ENCODE measurements at regions not wholly inside any gene's neighbourhood (a gene's known extent, or its start where the extent isn't known, plus 50 kb on each side); places are given as distances from the start of the nearest gene placed in this dataset.
"Not testable (repeated sequence)": the region's sequence is repeated elsewhere in the genome, so short reads cannot be mapped to it uniquely, and the experiment has no call there.

- not testable (repeated sequence) for DNase-seq (ENCODE audit: low read depth)
Measured at GRCh38 chr1:149278156-149278555, 174.8 kb upstream of the NBPF9 start.

DNA sequence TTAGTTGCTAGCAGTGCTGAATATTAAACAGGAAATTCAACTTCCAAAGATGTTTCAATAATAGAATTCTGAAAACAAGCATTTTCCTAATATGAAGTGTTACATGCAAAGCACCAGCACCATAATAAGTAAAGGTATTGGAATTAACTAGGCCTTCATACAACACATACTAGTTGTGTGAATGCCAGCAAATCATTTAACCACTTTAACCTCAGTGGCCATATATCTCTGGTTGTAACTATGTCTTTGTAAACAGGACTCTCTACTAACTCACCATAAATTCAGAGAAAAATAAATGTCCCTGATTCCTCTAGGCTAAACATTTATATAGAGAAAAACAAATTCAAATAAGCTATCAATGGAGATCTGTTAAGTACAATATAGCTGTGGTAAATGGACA is 175.7 kb upstream of the NBPF9 start:
- not testable (repeated sequence) for DNase-seq (ENCODE audit: low read depth)

GRCh38 chr1:149279512-149279911 is 176.2 kb upstream of the NBPF9 start:
- DNase-seq (ENCODE audit: low read depth) = not testable (repeated sequence)

GRCh38 chr1:149284773-149285172 is 181.4 kb upstream of the NBPF9 start:
- DNase-seq (ENCODE audit: low read depth) = not testable (repeated sequence)

DNA sequence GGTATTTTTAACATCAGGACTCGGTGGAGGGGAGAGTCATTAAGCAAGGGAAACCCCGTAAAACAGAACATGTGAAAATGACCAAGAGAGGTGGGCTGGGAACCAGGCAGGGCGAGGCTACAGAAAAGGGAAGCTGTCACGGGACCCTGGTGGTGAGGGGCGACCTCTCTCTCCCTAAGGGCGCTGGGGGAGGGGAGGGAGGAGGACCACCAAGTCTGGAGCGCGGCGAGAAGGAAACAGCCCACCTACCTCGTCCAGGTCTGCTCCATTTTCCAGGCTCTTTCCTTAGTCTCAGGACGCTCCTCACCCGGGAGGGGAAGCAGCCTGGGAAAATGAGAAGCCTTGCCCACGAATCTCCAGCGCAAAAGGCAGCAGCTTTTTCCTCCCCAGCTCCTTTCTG is 181.9 kb upstream of the NBPF9 start:
- DNase-seq (ENCODE audit: low read depth) = not testable (repeated sequence)

DNA sequence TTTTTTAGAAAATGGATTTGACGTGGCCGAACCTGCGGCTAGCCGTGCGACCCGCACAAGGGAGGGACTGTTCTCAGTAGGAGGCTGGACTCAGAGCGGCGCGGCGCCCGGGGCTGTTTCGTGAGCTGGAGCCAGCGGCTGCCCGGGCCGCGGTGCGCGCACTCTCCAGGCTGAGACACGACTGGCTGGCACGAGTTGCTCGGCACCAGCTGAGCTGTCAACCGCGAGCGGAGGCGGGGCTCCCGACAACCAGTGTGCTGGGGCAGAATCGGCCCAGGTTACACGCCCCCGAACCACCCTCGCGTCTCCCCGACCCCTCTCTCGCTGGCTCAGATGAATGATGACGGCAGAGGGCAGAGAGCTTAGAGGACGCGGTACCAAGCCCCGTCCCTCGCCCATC is 182.3 kb upstream of the NBPF9 start:
- peak; percentile 5 for DNase-seq (ENCODE audit: low read depth)

DNA sequence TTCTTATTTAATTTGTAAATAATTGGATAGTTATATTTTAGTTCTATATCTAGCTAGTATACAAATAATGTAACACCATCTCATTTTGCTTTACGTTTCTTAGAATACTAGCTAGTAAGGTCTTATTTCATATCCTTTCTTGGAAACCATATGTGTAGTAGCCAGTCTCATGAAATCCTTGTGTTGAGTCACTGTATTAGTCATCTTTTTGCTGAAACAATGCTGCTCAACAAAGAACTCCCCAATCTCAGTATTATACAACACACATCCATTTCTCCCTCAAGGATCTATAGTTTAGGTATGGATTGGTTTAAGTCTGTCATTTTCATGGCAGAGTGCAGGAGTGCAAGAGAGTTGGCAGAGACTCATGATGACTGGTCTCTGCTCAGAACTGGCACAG is 185.2 kb upstream of the NBPF9 start:
- not testable (repeated sequence) for DNase-seq (ENCODE audit: low read depth)

DNA sequence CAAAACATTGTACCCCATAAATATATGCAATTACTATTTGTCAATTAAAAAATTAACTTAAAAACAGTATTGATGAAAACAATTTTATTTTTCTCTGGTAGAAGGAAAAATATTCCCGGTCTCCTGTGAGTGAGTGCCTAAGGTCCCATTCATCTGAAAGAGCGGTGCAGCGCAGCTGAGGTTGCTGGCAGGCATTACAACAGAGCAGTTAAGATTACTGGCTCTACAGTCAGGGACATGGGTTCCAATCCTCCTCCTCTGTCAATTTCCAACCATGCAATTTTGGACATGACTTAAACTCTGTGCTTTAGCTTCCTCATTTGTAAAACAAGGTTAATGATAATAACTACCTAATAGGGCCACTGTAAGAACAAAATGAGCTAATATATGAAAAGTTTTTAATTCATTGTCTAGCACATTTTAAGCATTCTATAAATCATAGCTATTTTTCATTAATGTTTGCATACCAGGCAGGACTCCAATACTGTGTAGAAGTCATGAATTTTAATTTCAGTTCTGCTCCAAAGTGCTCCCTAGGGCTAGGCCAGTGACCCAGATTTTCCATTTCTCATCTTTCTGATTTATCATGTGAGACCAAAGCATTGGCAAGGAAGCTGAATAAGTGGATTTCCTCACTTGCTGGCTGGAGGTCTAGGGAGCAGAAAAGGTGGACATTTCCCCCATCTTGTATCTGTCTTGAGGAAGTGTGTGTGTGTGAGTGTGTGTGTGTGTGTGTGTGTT is 174.2 kb upstream of the NBPF19 start:
- not testable (repeated sequence) for DNase-seq (ENCODE audit: low read depth)

DNA sequence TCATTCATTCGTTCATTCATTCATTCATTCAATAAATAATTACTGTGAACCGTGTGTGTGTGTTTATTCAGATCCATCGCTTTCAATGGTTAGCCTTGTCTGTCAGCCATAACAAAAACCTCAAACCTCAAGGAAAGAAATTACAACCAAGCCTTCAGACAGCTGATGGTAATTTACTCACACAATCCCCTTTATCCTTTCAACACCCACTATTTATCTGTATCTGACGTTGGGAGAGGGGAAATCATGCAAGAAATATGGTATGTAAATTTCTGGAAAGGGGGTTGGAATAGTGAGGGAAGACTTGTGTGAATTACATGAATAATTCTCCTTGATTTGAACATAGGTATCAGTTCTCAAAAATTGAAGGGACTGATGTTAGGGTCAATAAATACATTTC is 173.6 kb upstream of the NBPF19 start:
- DNase-seq (ENCODE audit: low read depth) = not testable (repeated sequence)

GRCh38 chr1:149304796-149305195 is 170.0 kb upstream of the NBPF19 start:
- not testable (repeated sequence) for DNase-seq (ENCODE audit: low read depth)

DNA sequence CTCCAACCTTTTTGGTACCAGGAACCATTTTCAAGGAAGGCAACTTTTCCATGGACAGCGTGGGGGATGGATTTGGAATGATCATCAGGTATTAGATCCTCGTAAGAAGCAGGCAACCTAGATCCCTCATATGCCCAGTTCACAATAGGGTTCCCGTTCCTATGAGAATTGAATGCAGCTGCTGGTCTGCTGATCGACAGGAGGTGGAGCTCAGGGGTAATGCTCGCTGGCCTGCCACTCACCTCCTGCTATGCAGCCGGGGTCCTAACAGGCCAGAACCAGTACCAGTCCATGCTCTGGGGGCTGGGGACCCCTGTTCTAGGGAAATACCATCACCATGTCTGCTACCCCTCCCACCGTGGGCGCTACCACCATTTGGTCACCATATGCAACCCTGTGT is 167.2 kb upstream of the NBPF19 start:
- DNase-seq (ENCODE audit: low read depth) = not testable (repeated sequence)

DNA sequence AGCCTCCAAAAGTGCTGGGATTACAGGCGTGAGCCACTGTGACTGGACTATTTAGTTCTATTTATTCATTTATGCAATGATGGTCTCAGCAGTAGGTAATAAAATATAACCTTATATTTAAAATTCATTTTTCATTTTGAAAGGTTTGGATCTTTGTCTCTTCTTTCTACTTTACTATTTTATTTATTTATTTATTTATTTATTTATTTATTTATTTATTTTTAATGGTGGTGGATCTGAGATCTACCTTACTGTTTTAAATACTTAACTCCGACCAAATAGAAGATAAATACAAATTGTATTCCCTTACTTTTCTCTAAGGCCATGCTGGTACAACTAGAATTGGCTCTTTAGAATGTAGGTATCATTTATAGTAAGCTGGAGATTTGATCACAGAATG is 159.9 kb upstream of the NBPF19 start:
- DNase-seq (ENCODE audit: low read depth) = not testable (repeated sequence)

DNA sequence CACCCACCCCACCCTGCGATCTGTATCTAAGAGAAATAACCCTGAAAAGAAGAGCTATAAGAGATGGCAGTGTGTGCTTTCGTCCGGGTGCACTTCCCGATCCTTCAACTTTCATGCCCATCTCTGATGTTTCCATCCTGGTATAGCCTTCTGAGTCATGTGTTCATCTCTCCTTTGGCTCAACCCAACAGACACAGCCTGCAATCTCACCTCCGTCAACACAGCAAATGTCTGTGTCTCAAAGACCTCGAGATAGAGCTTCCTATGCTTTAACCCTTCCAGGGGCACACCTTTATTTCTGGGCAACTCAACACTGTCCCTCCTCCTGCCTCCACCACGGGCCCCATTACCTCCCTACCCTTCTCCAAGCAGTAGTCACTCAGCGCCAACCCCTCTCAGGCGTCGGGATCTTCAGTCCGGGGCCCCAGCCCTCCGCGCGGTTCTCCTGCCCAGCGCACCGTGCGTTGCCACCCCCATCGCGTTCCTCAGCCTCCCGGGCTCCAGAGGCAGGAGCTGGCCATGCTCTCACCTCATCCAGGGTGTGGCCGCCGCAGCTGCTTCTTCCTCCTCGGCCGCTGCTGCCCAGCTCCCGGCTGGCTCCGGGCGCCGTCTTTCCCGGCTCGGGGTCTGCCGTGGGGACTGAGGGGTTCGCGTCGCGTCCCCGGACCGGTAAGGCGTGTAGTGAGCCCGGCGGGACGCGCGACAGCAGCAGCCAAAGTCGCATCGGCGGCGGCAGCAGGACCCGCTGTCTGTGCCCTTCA is 153.7 kb upstream of the NBPF19 start:
- not testable (repeated sequence) for DNase-seq (ENCODE audit: low read depth)

DNA sequence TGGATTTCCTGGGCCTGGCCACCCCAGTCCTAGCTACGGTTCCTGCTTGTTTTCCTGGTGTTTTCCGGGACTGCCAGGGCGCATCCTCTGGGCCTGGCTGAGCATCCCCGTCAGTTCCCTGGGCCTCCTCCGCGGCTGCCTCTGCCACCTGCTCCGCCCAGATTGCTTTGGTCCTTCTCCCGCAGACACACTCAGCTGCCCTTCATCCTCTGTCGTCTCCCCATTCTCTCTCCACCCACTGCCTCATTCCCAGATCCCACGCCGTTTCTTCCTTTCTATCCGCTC is 153.2 kb upstream of the NBPF19 start:
- not testable (repeated sequence) for DNase-seq (ENCODE audit: low read depth)

GRCh38 chr1:149330081-149330335 is 144.8 kb upstream of the NBPF19 start:
- DNase-seq (ENCODE audit: low read depth) = not testable (repeated sequence)

DNA sequence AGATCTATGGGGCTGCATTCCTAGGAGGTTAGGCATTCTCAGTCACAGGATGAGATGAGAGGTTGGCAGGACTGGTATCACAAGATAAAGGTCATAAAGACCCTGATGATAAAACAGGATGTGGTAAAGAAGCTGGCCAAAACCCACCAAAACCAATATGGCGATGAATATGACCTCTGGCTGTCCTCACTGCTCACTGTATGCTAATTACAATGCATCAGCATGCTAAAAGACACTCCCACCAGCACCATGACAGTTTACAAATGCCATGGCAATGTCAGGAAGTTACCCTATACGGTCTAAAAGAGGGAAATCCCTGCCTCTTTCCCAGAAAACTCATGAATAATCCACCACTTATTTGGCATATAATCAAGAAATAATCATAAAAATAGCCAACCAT is 138.8 kb upstream of the NBPF19 start:
- DNase-seq (ENCODE audit: low read depth) = not testable (repeated sequence)

DNA sequence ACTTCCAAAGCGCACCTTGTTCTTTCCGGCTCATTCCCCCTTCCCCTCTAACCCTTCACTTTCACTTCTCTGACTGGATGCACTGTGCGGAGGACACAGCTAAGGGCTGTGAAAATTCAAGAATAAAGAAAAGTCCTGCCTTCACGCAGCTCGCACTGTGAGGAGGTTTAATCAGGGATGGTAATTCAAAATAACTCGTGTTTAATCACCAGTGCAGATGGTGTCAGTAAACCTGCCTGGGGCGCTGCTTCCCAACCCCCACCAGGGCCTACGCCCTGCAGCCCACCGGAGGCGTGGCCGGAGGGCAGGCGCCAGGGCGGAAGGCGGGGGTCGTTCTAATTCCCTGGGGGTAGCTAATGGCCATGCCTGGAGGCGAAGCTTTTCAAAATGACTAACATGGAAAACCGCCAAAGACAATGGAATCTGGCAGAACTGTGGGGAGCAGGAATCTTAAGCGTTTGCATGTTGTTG is 136.6 kb upstream of the NBPF19 start:
- not testable (repeated sequence) for DNase-seq (ENCODE audit: low read depth)

DNA sequence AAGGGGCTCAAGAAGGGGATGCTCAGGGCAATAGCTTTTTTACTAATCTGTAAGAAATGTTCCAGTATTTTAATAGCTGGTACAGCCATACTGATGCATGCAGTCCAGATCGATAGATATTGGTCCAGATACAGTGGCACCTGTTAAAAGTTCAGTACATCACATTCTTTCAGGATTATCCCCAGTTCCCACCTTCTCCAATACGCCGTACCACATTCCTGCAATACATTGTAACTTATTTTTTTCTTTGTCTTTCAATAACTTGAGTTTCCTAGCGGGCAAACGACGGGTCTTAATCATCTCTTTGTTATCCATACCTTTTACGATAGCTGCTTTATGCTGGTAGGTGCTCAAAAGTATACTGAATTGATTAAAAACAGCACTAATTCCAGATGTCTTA is 136.1 kb upstream of the NBPF19 start:
- not testable (repeated sequence) for DNase-seq (ENCODE audit: low read depth)

- DNase-seq (ENCODE audit: low read depth) = not testable (repeated sequence)
Measured at GRCh38 chr1:149349448-149349847, 125.4 kb upstream of the NBPF19 start.

GRCh38 chr1:149352205-149352604 is 122.6 kb upstream of the NBPF19 start:
- DNase-seq (ENCODE audit: low read depth) = not testable (repeated sequence)

GRCh38 chr1:149354579-149354978 is 120.3 kb upstream of the NBPF19 start:
- not testable (repeated sequence) for DNase-seq (ENCODE audit: low read depth)

DNA sequence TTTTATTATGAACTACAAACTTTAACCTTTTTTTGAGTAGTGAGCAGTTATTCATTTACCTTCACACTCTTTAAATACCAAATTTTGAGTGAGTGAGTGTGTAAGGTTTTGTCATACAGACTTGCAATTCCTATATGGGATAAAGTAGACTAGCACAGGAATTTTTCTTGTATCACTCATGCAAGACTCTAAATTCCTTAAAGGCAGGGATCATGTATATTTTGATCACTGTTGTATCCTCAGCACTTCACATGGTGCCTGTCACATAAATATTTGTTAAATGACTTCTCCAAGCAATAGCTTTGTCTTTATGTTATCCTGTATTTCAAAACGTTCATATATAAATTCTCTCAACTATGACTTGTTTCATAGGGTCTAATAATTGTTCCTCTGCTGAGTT is 119.1 kb upstream of the NBPF19 start:
- DNase-seq (ENCODE audit: low read depth) = not testable (repeated sequence)

DNA sequence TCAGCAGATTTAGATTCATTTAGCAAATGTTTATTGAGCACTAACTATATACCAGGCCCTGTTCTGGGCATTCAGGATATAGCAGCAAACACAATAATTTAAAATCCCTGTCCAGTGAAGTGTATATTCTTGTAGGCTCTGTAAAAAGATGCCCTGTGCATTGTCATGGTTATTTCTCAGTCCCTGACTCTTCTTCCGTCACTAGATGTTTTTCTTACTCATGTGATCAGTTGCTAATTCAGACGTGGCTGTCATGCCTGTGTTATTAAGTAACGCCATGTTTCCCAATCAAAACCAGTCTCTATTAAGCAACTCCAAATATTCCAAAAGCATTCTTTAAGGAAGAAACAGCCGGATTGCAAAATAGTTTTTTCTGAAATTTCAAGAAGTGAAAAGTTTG is 118.7 kb upstream of the NBPF19 start:
- not testable (repeated sequence) for DNase-seq (ENCODE audit: low read depth)

- not testable (repeated sequence) for DNase-seq (ENCODE audit: low read depth)
Measured at GRCh38 chr1:149360351-149360750, 114.5 kb upstream of the NBPF19 start.

Measured in activated T-cell treated with anti-CD3 and anti-CD28 coated beads for 24 hours (primary cell).